OCI-LY3 (cell line): ENCODE measurements at regions not wholly inside any gene's neighbourhood (a gene's known extent, or its start where the extent isn't known, plus 50 kb on each side); places are given as distances from the start of the nearest gene placed in this dataset.

ENCODE experiments used
- EZH2phosphoT487 ChIP-seq: fragments of 200-600 bp; shearing (Covaris generic); IDR thresholded peaks from 2 replicates; pipeline ENCODE4 v1.6.1; 2018; ENCODE audit warnings: antibody characterized with exemption, mixed run types, low read depth
- TF ChIP-seq, protein P1 (sequence below): fragments of 200-600, 300-600 bp; sonication (generic); IDR thresholded peaks from 2 replicates; pipeline ENCODE4 v1.5.1; 2014; ENCODE audit warnings: antibody characterized with exemption, low read length, low read depth

DNA sequence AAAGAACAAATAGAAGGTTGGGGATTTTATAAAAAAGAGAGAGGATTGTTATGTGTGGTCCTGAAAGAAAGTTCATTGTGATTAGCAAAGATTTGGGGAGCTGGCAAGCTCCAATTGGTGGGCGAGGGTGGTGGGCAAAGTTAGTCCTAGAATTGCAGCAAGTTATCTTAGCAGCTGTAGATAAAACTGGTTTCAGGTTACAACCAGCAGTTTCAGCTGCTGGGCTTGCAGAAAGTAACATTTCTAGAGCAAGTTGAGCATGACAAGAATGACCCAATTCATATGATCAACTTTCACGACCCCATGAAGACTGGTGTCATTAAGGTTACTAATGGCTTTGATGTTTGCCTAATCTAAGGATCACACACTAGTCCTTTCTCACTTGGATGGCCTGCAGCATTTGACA, 177.9 kb upstream of the NUDT4 start:
- TF ChIP-seq, protein P1, sequence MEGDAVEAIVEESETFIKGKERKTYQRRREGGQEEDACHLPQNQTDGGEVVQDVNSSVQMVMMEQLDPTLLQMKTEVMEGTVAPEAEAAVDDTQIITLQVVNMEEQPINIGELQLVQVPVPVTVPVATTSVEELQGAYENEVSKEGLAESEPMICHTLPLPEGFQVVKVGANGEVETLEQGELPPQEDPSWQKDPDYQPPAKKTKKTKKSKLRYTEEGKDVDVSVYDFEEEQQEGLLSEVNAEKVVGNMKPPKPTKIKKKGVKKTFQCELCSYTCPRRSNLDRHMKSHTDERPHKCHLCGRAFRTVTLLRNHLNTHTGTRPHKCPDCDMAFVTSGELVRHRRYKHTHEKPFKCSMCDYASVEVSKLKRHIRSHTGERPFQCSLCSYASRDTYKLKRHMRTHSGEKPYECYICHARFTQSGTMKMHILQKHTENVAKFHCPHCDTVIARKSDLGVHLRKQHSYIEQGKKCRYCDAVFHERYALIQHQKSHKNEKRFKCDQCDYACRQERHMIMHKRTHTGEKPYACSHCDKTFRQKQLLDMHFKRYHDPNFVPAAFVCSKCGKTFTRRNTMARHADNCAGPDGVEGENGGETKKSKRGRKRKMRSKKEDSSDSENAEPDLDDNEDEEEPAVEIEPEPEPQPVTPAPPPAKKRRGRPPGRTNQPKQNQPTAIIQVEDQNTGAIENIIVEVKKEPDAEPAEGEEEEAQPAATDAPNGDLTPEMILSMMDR = no peak
- TF ChIP-seq EZH2phosphoT487 = no peak
